ENCODE measurements at regions not wholly inside any gene's neighbourhood (a gene's known extent, or its start where the extent isn't known, plus 50 kb on each side); places are given as distances from the start of the nearest gene placed in this dataset.

GRCh38 chr13:106262886-106263285, 272.6 kb downstream of the EFNB2 start:
- Histone ChIP-seq H3K4ac (ENCODE audit: low read depth, low read length) (no peak overlapping the region), H2AK9ac (replicated peaks; ENCODE audit: low read depth, low read length, poor library complexity) (no peak overlapping the region), H2AFZ (replicated peaks; ENCODE audit: low read length, poor library complexity) (peak overlapping the region; percentile 15), H3K14ac (replicated peaks; ENCODE audit: low read depth, low read length) (no peak overlapping the region), H4K20me1 (ENCODE audit: insufficient read depth, low read length) (no peaks in the 10 kb centered on the region), H3K23ac (ENCODE audit: low read depth, low read length) (no peak overlapping the region), H4K8ac (ENCODE audit: low read depth in 2 of 2, low read length in 2 of 2) (no peak overlapping the region), H3K27ac (ENCODE audit: insufficient read depth, low read length) (no peak overlapping the region), H3K27me3 (ENCODE audit: control insufficient read depth, insufficient read depth, low read length) (no peaks in the 10 kb centered on the region), H3K9me1 (ENCODE audit: insufficient read depth, low read length) (no peaks in the 10 kb centered on the region), H3K36me3 (ENCODE audit: control insufficient read depth, insufficient read depth, low read length) (no peaks in the 10 kb centered on the region), H4K5ac (ENCODE audit: low read depth, low read length) (no peak overlapping the region), H2BK120ac (ENCODE audit: low read depth, low read length) (no peak overlapping the region), H3K56ac (ENCODE audit: extremely low read depth, insufficient read depth, low read length) (no peak overlapping the region), H3K4me3 (ENCODE audit: insufficient read depth, low read depth, low read length) (no peak overlapping the region), H3K4me2 (ENCODE audit: low read depth, low read length) (no peak overlapping the region), H2AK5ac (ENCODE audit: low read depth, low read length) (no peak overlapping the region), H3K18ac (ENCODE audit: low read depth, low read length) (no peak overlapping the region), H3K9me3 (ENCODE audit: control insufficient read depth, insufficient read depth, low read length) (peaks cover 4% of the 10 kb centered on the region; the same call in 1 of the 2 replicates), H3K4me1 (ENCODE audit: control insufficient read depth, insufficient read depth, low read length) (no peaks in the 10 kb centered on the region), H2BK5ac (ENCODE audit: low read depth, low read length, poor library complexity, severe bottlenecking) (no peak overlapping the region), H3K79me1 (ENCODE audit: low read depth in 1 of 2, low read length in 2 of 2) (no peaks in the 10 kb centered on the region), H2BK15ac (ENCODE audit: low read depth, low read length) (no peak overlapping the region), H2BK20ac (ENCODE audit: low read depth, low read length) (no peak overlapping the region), H4K91ac (ENCODE audit: insufficient read depth, low read depth, low read length) (no peak overlapping the region), H3K9ac (ENCODE audit: low read depth, low read length) (no peak overlapping the region)
- dilution Hi-C loops (cut with HindIII; ENCODE audit: low sequenced_read_pairs, unreplicated experiment) (no loop called here), intact Hi-C loops (cut with micrococcal nuclease) (no loop called here), in situ Hi-C loops (cut with MboI; ENCODE audit: low sequenced_read_pairs) (no loop called here)
- ATAC-seq (ENCODE audit: low read depth): no peak
- ChIA-PET CTCF (no interaction called here), POLR2A (ENCODE audit: unreplicated experiment) (no interaction called here)
- TF ChIP-seq MXI1 (IDR thresholded peaks at IDR 0.05; ENCODE audit: borderline replicate concordance, low read depth, low read length): no peak
- TF ChIP-seq BHLHE40 (IDR thresholded peaks at IDR 0.05; ENCODE audit: low read depth, low read length): no peak
- TF ChIP-seq, protein P1, sequence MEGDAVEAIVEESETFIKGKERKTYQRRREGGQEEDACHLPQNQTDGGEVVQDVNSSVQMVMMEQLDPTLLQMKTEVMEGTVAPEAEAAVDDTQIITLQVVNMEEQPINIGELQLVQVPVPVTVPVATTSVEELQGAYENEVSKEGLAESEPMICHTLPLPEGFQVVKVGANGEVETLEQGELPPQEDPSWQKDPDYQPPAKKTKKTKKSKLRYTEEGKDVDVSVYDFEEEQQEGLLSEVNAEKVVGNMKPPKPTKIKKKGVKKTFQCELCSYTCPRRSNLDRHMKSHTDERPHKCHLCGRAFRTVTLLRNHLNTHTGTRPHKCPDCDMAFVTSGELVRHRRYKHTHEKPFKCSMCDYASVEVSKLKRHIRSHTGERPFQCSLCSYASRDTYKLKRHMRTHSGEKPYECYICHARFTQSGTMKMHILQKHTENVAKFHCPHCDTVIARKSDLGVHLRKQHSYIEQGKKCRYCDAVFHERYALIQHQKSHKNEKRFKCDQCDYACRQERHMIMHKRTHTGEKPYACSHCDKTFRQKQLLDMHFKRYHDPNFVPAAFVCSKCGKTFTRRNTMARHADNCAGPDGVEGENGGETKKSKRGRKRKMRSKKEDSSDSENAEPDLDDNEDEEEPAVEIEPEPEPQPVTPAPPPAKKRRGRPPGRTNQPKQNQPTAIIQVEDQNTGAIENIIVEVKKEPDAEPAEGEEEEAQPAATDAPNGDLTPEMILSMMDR (conservative IDR thresholded peaks at IDR 0.05; ENCODE audit: low read depth, low read length): no peak
- no peak for TF ChIP-seq ELK1 (IDR thresholded peaks at IDR 0.05; ENCODE audit: borderline replicate concordance, low read depth, low read length)
- TF ChIP-seq RFX5 (IDR thresholded peaks at IDR 0.05; ENCODE audit: low read depth, low read length): no peak
- no peak for TF ChIP-seq NFE2L2 (IDR thresholded peaks at IDR 0.05; ENCODE audit: low read depth, low read length)
- no peak for TF ChIP-seq SMC3 (IDR thresholded peaks at IDR 0.05; ENCODE audit: low read depth, low read length)
- TF ChIP-seq FOS (IDR thresholded peaks at IDR 0.05; ENCODE audit: low read depth, low read length): no peak
- TF ChIP-seq RCOR1 (IDR thresholded peaks at IDR 0.05; ENCODE audit: insufficient replicate concordance, low read length): no peak
- TF ChIP-seq USF2 (IDR thresholded peaks at IDR 0.05; ENCODE audit: low read depth, low read length): no peak
- no peak for TF ChIP-seq RAD21 (IDR thresholded peaks at IDR 0.05; ENCODE audit: low read length)
- TF ChIP-seq MAZ (IDR thresholded peaks at IDR 0.05; ENCODE audit: borderline replicate concordance, low read depth, low read length): no peak
- no peak for TF ChIP-seq MAFK (IDR thresholded peaks at IDR 0.05; ENCODE audit: low read depth, low read length)
- no peak for TF ChIP-seq POLR2A (IDR thresholded peaks at IDR 0.05; ENCODE audit: low read depth, low read length)
- WGBS, 2 experiments (ENCODE audit: extremely low coverage in 2 of 2, insufficient read length in 1 of 2): 100% methylated on average over 4 of the region's 8 CpGs; no CpG with 5 or more reads in 1 of the 2 experiments
- no TSS peak for BruUV-seq (replicated peaks)
- no peak for DNase-seq

Measured in IMR-90 (cell line).